Liver (tissue), 8 donors: ENCODE measurements at regions not wholly inside any gene's neighbourhood (a gene's known extent, or its start where the extent isn't known, plus 50 kb on each side); places are given as distances from the start of the nearest gene placed in this dataset.

ENCODE experiments used
- DNase-seq: peaks from one replicate; pipeline ENCODE4 v3.0.0-alpha.2; 2017; ENCODE audit warnings: low spot score
- H3K27ac ChIP-seq, 2 donors: one replicate each; pipeline ENCODE4 v1.7.0; 2013; ENCODE audit warnings: inconsistent platforms in 2 of 2, low read length in 2 of 2, control low read depth in 1 of 2, low read depth in 1 of 2, mild to moderate bottlenecking in 1 of 2
- H3K27me3 ChIP-seq, 4 donors: one replicate each; pipeline versions ENCODE4 v1.6.1 to v1.7.0; 2013; ENCODE audit warnings: low read length in 3 of 4, inconsistent platforms in 1 of 4, mild to moderate bottlenecking in 1 of 4, moderate library complexity in 1 of 4; ENCODE audit not compliant: control insufficient read depth in 4 of 4, insufficient read depth in 4 of 4
- H3K36me3 ChIP-seq, 4 donors: one replicate each; pipeline versions ENCODE4 v1.6.1 to v1.7.0; 2013; ENCODE audit warnings: low read length in 3 of 4, mild to moderate bottlenecking in 3 of 4, low read depth in 1 of 4, moderate library complexity in 1 of 4; ENCODE audit not compliant: control insufficient read depth in 4 of 4, insufficient read depth in 3 of 4
- H3K4me1 ChIP-seq, 4 donors: one replicate each; pipeline versions ENCODE4 v1.6.1 to v1.7.0; 2013; ENCODE audit warnings: low read length in 3 of 4, mild to moderate bottlenecking in 3 of 4, moderate library complexity in 1 of 4; ENCODE audit not compliant: control insufficient read depth in 4 of 4, insufficient read depth in 4 of 4
- H3K4me3 ChIP-seq, 3 donors: one replicate each; pipeline versions ENCODE4 v1.6.1 to v1.7.0; 2013; ENCODE audit warnings: low read length in 3 of 3, control low read depth in 1 of 3, low read depth in 1 of 3, mild to moderate bottlenecking in 1 of 3
- H3K9ac ChIP-seq, 2 donors: one replicate each; pipeline ENCODE4 v1.7.0; 2013; ENCODE audit warnings: low read length in 2 of 2, mild to moderate bottlenecking in 2 of 2, moderate library complexity in 2 of 2, control low read depth in 1 of 2, low read depth in 1 of 2
- H3K9me3 ChIP-seq, 4 donors: one replicate each; pipeline versions ENCODE4 v1.6.1 to v1.7.0; 2013; ENCODE audit warnings: low read length in 3 of 4; ENCODE audit not compliant: control insufficient read depth in 4 of 4
- ATF3 ChIP-seq: IDR thresholded peaks from 2 replicates; pipeline ENCODE4 v1.6.1; 2016; ENCODE audit warnings: antibody characterized with exemption
- CTCF ChIP-seq: fragments of 150-350 bp; IDR thresholded peaks from 2 replicates; pipeline ENCODE4 v1.5.1; 2017; ENCODE audit warnings: improper control_type of control experiment, low read depth, low read length; ENCODE audit not compliant: missing input control
- EGR1 ChIP-seq, 2 donors: IDR thresholded peaks; 2 replicates each; pipeline ENCODE4 v1.6.1; 2016 to 2018; ENCODE audit warnings: antibody characterized with exemption in 2 of 2, low read depth in 2 of 2
- FOXA1 ChIP-seq: IDR thresholded peaks from 2 replicates; pipeline ENCODE4 v1.6.1; 2016; ENCODE audit warnings: antibody characterized with exemption
- FOXA2 ChIP-seq: IDR thresholded peaks from 2 replicates; pipeline ENCODE4 v1.6.1; 2016; ENCODE audit warnings: antibody characterized with exemption
- GABPA ChIP-seq, 2 donors: IDR thresholded peaks in 1 of 2; conservative IDR thresholded peaks in 1 of 2; 2 replicates each; pipeline ENCODE4 v1.6.1; 2016; ENCODE audit warnings: antibody characterized with exemption in 2 of 2, mild to moderate bottlenecking in 1 of 2, moderate library complexity in 1 of 2
- HNF4A ChIP-seq, 2 donors: conservative IDR thresholded peaks; 2 replicates each; pipeline ENCODE4 v1.6.1; 2016; ENCODE audit warnings: antibody characterized with exemption in 2 of 2, mild to moderate bottlenecking in 2 of 2
- HNF4G ChIP-seq: IDR thresholded peaks from 2 replicates; pipeline ENCODE4 v1.6.1; 2016; ENCODE audit warnings: antibody characterized with exemption
- JUND ChIP-seq, 2 donors: IDR thresholded peaks; 2 replicates each; pipeline ENCODE4 v1.6.1; 2016; ENCODE audit warnings: antibody characterized with exemption in 2 of 2
- NR2F2 ChIP-seq: IDR thresholded peaks from 2 replicates; pipeline ENCODE4 v1.6.1; 2016; ENCODE audit warnings: antibody characterized with exemption
- RAD21 ChIP-seq, 2 donors: IDR thresholded peaks; 2 replicates each; pipeline ENCODE4 v1.6.1; 2016; ENCODE audit warnings: antibody characterized with exemption in 2 of 2, mild to moderate bottlenecking in 2 of 2
- RXRA ChIP-seq, 2 donors: IDR thresholded peaks; 2 replicates each; pipeline ENCODE4 v1.6.1; 2017 to 2018; ENCODE audit warnings: antibody characterized with exemption in 2 of 2, mild to moderate bottlenecking in 1 of 2
- SP1 ChIP-seq: IDR thresholded peaks from 2 replicates; pipeline ENCODE4 v1.6.1; 2018; ENCODE audit warnings: antibody characterized with exemption, mild to moderate bottlenecking
- TAF1 ChIP-seq: conservative IDR thresholded peaks from 2 replicates; pipeline ENCODE4 v1.6.1; 2016; ENCODE audit warnings: antibody characterized with exemption, mild to moderate bottlenecking
- WGBS: extraction: QIAGEN DNeasy Blood & Tissue Kit; methylation state at CpG from one replicate; pipeline ENCODE4 v1.1.7; 2013; 5-methylcytosine and 5-hydroxymethylcytosine counted together
- TF ChIP-seq, protein P1 (sequence below): IDR thresholded peaks from 2 replicates; pipeline ENCODE4 v1.6.1; 2016; ENCODE audit warnings: antibody characterized with exemption
- TF ChIP-seq, protein P2 (sequence below): IDR thresholded peaks from 2 replicates; pipeline ENCODE4 v1.6.1; 2016; ENCODE audit warnings: antibody characterized with exemption, mild to moderate bottlenecking
- TF ChIP-seq, protein P3 (sequence below): IDR thresholded peaks from 2 replicates; pipeline ENCODE4 v1.6.1; 2016; ENCODE audit warnings: antibody characterized with exemption
- donor health status: healthy.
- donor health status: healthy.
- donor health status: healthy.
- donor health status: healthy.
- donor health status: healthy.

GRCh38 chr13:97079726-97080125, 85.5 kb upstream of the OXGR1 start:
- Histone ChIP-seq H3K9ac (no peak overlapping the region), H3K4me3 (no peak overlapping the region), H3K4me1 (no peaks in the 10 kb centered on the region), H3K9me3 (peaks cover 0 to 6% (median 1%) of the 10 kb centered on the region in 4 donors), H3K27ac (no peak overlapping the region), H3K27me3 (no peaks in the 10 kb centered on the region), H3K36me3 (no peaks in the 10 kb centered on the region)
- no peak for DNase-seq
- 75% methylated on average over 1 of the region's 1 CpG for WGBS
- TF ChIP-seq SP1: no peak
- no peak for TF ChIP-seq HNF4G
- no peak for TF ChIP-seq CTCF
- TF ChIP-seq ATF3: no peak
- TF ChIP-seq, protein P1, sequence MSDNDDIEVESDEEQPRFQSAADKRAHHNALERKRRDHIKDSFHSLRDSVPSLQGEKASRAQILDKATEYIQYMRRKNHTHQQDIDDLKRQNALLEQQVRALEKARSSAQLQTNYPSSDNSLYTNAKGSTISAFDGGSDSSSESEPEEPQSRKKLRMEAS: no peak
- TF ChIP-seq RAD21 (IDR thresholded peaks at IDR 0.05): no peak
- no peak for TF ChIP-seq HNF4A (conservative IDR thresholded peaks at IDR 0.05)
- no peak for TF ChIP-seq FOXA1
- no peak for TF ChIP-seq RXRA (IDR thresholded peaks at IDR 0.05)
- TF ChIP-seq JUND (IDR thresholded peaks at IDR 0.05): no peak
- no peak for TF ChIP-seq EGR1 (IDR thresholded peaks at IDR 0.05; ENCODE audit: low read depth in 2 of 2)
- no peak for TF ChIP-seq FOXA2
- TF ChIP-seq NR2F2: no peak
- TF ChIP-seq, protein P2, sequence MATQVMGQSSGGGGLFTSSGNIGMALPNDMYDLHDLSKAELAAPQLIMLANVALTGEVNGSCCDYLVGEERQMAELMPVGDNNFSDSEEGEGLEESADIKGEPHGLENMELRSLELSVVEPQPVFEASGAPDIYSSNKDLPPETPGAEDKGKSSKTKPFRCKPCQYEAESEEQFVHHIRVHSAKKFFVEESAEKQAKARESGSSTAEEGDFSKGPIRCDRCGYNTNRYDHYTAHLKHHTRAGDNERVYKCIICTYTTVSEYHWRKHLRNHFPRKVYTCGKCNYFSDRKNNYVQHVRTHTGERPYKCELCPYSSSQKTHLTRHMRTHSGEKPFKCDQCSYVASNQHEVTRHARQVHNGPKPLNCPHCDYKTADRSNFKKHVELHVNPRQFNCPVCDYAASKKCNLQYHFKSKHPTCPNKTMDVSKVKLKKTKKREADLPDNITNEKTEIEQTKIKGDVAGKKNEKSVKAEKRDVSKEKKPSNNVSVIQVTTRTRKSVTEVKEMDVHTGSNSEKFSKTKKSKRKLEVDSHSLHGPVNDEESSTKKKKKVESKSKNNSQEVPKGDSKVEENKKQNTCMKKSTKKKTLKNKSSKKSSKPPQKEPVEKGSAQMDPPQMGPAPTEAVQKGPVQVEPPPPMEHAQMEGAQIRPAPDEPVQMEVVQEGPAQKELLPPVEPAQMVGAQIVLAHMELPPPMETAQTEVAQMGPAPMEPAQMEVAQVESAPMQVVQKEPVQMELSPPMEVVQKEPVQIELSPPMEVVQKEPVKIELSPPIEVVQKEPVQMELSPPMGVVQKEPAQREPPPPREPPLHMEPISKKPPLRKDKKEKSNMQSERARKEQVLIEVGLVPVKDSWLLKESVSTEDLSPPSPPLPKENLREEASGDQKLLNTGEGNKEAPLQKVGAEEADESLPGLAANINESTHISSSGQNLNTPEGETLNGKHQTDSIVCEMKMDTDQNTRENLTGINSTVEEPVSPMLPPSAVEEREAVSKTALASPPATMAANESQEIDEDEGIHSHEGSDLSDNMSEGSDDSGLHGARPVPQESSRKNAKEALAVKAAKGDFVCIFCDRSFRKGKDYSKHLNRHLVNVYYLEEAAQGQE: no peak
- TF ChIP-seq, protein P3, sequence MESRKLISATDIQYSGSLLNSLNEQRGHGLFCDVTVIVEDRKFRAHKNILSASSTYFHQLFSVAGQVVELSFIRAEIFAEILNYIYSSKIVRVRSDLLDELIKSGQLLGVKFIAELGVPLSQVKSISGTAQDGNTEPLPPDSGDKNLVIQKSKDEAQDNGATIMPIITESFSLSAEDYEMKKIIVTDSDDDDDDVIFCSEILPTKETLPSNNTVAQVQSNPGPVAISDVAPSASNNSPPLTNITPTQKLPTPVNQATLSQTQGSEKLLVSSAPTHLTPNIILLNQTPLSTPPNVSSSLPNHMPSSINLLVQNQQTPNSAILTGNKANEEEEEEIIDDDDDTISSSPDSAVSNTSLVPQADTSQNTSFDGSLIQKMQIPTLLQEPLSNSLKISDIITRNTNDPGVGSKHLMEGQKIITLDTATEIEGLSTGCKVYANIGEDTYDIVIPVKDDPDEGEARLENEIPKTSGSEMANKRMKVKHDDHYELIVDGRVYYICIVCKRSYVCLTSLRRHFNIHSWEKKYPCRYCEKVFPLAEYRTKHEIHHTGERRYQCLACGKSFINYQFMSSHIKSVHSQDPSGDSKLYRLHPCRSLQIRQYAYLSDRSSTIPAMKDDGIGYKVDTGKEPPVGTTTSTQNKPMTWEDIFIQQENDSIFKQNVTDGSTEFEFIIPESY: no peak

DNA sequence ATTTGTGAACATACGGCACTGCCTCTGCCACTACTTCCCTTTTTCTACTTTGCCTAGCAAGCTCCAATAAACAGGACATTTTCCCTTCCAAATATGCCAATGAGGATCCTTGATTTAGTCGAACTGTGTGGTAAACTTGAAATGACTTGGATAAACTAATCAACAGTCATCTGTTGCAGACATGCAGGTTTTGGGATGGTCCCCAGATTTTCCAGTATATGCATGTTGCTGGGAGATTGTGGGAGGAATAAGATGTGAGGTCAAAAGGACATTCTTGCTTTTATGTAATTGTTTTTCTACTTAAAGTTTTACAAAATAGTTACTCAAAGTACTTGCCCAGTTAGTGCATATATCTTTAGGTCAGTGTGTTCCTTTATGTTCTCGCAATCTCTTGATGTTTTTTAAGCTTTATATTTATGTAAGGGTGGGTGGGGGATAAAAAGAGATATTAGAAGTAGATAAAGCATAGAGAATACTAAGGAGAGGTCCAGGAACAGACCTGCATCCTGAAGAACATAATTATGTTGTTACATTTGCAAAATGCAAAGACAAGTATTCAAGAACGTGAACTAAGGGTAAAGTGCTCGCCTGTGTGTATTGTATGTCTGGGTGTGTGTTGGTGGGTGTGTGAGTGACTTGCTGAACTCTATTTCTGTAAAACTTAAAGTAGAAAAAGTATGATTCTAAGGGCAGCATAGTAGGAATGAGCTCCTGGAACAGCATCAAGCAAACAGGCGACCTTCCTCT, 88.4 kb upstream of the OXGR1 start:
- H3K9ac ChIP-seq: no peak overlapping the region
- TF ChIP-seq, protein P1: no peak
- TF ChIP-seq TAF1: no peak
- no peak for TF ChIP-seq HNF4A (conservative IDR thresholded peaks at IDR 0.05)
- TF ChIP-seq GABPA (IDR thresholded peaks at IDR 0.05 in 1 of 2, conservative IDR thresholded peaks at IDR 0.05 in 1 of 2): no peak
- no peak for TF ChIP-seq JUND (IDR thresholded peaks at IDR 0.05)
- no peak overlapping the region for H3K27ac ChIP-seq
- no peak overlapping the region for H3K4me3 ChIP-seq
- 84% methylated on average over 6 of the region's 6 CpGs for WGBS
- H3K4me1 ChIP-seq: no peaks in the 10 kb centered on the region
- no peaks in the 10 kb centered on the region for H3K9me3 ChIP-seq
- H3K36me3 ChIP-seq: no peaks in the 10 kb centered on the region
- H3K27me3 ChIP-seq: no peaks in the 10 kb centered on the region
- DNase-seq: no peak
